Epithelial cell of proximal tubule (primary cell): ENCODE measurements at regions not wholly inside any gene's neighbourhood (a gene's known extent, or its start where the extent isn't known, plus 50 kb on each side); places are given as distances from the start of the nearest gene placed in this dataset.

Source experiments
- DNase-seq: peaks from one replicate; pipeline ENCODE4 v3.0.0-alpha.2; 2011; ENCODE audit warnings: low read depth
- H3K4me3 ChIP-seq: 2 replicates; pipeline ENCODE4 v1.5.1; 2011; ENCODE audit warnings: low read depth, mild to moderate bottlenecking, low read length
- TF ChIP-seq, protein P1 (sequence below): conservative IDR thresholded peaks from 2 replicates; pipeline ENCODE4 v1.5.1; 2012; ENCODE audit warnings: low read depth, mild to moderate bottlenecking, low read length

GRCh38 chr3:18505056-18505455, 79.9 kb upstream of the SATB1 start:
- DNase-seq: no peak
- no peak overlapping the region for H3K4me3 ChIP-seq
- TF ChIP-seq, protein P1, sequence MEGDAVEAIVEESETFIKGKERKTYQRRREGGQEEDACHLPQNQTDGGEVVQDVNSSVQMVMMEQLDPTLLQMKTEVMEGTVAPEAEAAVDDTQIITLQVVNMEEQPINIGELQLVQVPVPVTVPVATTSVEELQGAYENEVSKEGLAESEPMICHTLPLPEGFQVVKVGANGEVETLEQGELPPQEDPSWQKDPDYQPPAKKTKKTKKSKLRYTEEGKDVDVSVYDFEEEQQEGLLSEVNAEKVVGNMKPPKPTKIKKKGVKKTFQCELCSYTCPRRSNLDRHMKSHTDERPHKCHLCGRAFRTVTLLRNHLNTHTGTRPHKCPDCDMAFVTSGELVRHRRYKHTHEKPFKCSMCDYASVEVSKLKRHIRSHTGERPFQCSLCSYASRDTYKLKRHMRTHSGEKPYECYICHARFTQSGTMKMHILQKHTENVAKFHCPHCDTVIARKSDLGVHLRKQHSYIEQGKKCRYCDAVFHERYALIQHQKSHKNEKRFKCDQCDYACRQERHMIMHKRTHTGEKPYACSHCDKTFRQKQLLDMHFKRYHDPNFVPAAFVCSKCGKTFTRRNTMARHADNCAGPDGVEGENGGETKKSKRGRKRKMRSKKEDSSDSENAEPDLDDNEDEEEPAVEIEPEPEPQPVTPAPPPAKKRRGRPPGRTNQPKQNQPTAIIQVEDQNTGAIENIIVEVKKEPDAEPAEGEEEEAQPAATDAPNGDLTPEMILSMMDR: no peak

- TF ChIP-seq, protein P1: no peak
- DNase-seq: no peak
- H3K4me3 ChIP-seq: no peak overlapping the region
Observed at GRCh38 chr3:18501679-18502343, 76.7 kb upstream of the SATB1 start.

- TF ChIP-seq, protein P1: no peak
- H3K4me3 ChIP-seq: no peak overlapping the region
- no peak for DNase-seq
Observed at GRCh38 chr3:18500322-18500721, 75.2 kb upstream of the SATB1 start.

- no peak for DNase-seq
- no peak overlapping the region for H3K4me3 ChIP-seq
- TF ChIP-seq, protein P1: no peak
Observed at GRCh38 chr3:18499301-18499700, 74.2 kb upstream of the SATB1 start.

DNA sequence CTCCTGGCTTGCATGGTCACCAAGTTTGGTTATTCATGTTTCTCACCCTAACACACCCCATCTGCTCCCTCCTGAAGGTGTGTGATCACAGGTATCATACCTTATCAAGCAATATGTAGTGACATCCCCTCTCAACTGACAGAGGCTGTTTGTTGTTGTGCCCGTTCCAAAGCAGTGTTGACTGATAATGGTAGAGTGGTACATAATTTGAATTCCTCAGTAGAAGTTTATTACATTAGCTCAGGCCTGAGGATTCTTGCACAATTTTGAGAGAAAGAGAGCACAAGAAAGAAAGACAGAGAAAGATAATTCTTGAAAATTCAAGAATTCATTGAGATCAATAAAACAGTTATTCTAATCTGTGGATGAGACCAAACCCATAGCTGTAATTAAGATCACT, 69.1 kb upstream of the SATB1 start:
- no peak for DNase-seq
- no peak overlapping the region for H3K4me3 ChIP-seq
- TF ChIP-seq, protein P1: no peak

- DNase-seq: no peak
- TF ChIP-seq, protein P1: no peak
- H3K4me3 ChIP-seq: no peak overlapping the region
Observed at GRCh38 chr3:18489939-18490338, 64.8 kb upstream of the SATB1 start.

DNA sequence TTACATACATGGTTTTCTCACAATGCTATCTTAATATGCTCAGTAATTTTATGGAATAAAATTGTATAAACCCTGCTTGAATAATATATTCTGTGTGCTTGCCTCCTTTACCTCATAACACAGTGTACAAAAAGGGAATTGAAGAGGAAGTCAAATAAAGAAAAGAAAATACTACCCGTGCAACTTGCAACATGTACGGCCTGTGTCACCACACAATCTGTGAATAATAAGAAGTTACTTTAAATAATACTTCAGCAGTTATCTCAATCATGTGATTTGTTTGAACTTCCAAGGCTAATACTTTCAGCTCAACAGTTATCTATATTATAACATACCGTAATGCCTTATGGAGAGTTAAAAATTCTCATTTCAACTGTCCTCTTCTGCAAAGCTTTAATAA, 58.1 kb upstream of the SATB1 start:
- TF ChIP-seq, protein P1: no peak
- H3K4me3 ChIP-seq: no peak overlapping the region
- DNase-seq: no peak
